Astrocyte (in vitro differentiated cells and primary cell): ENCODE measurements at regions not wholly inside any gene's neighbourhood (a gene's known extent, or its start where the extent isn't known, plus 50 kb on each side); places are given as distances from the start of the nearest gene placed in this dataset.

Experiments used
- CTCF ChIP-seq: IDR thresholded peaks from 2 replicates; pipeline ENCODE4 v1.5.1; 2011; ENCODE audit warnings: low read depth, mild to moderate bottlenecking, inconsistent platforms, low read length, moderate library complexity; ENCODE audit not compliant: insufficient read depth
- EZH2 ChIP-seq: IDR thresholded peaks from 2 replicates; pipeline ENCODE4 v1.6.1; 2012; ENCODE audit warnings: mild to moderate bottlenecking, low read length, inconsistent platforms; ENCODE audit not compliant: insufficient read depth

- TF ChIP-seq CTCF, result no peak
- no peak for TF ChIP-seq EZH2
Observed at GRCh38 chr10:21432266-21432665, 93.2 kb downstream of the SKIDA1 start.
